GM23338 (cell line): ENCODE measurements at regions not wholly inside any gene's neighbourhood (a gene's known extent, or its start where the extent isn't known, plus 50 kb on each side); places are given as distances from the start of the nearest gene placed in this dataset.

Source experiments
- ATAC-seq: fragments of 200-7000 bp; cut with Tn5 transposase; 3 replicates; pipeline ENCODE4 v1.9.1; 2020
- DNase-seq: peaks from one replicate; pipeline ENCODE4 v3.0.0-alpha.2; 2015; ENCODE audit warnings: low spot score
- H2AFZ ChIP-seq: fragments of 200-600 bp; sonication (generic); 2 replicates; pipeline ENCODE4 v1.8.0; 2016; ENCODE audit warnings: antibody characterized with exemption, mild to moderate bottlenecking, moderate library complexity
- H3F3A ChIP-seq: fragments of 200-600 bp; sonication (generic); replicated peaks from 2 replicates; pipeline ENCODE4 v1.8.0; 2017; ENCODE audit warnings: antibody characterized with exemption, mixed run types, low read depth
- H3K27ac ChIP-seq: fragments of 200-600 bp; sonication (generic); 2 replicates; pipeline ENCODE4 v1.6.1; 2016; ENCODE audit warnings: low read depth
- H3K27me3 ChIP-seq: fragments of 200-600 bp; sonication (generic); 2 replicates; pipeline ENCODE4 v1.8.0; 2016; ENCODE audit warnings: mild to moderate bottlenecking, mixed run types, moderate library complexity; ENCODE audit not compliant: insufficient read depth
- H3K36me3 ChIP-seq: fragments of 200-600 bp; sonication (generic); 2 replicates; pipeline ENCODE4 v1.8.0; 2016; ENCODE audit warnings: mild to moderate bottlenecking; ENCODE audit not compliant: insufficient read depth
- H3K4me1 ChIP-seq: fragments of 200-600 bp; sonication (generic); 2 replicates; pipeline ENCODE4 v1.8.0; 2016; ENCODE audit warnings: mild to moderate bottlenecking, moderate library complexity; ENCODE audit not compliant: insufficient read depth
- H3K4me2 ChIP-seq: fragments of 200-600 bp; sonication (generic); 2 replicates; pipeline ENCODE4 v1.7.1; 2017; ENCODE audit warnings: mixed run types
- H3K4me3 ChIP-seq: fragments of 200-600 bp; sonication (generic); 2 replicates; pipeline ENCODE4 v1.6.1; 2016; ENCODE audit warnings: mixed run types
- H3K79me2 ChIP-seq: fragments of 200-600 bp; sonication (generic); replicated peaks from 2 replicates; pipeline ENCODE4 v1.8.0; 2017; ENCODE audit warnings: mild to moderate bottlenecking; ENCODE audit not compliant: insufficient read depth
- H3K9me2 ChIP-seq: fragments of 200-600 bp; sonication (generic); 2 replicates; pipeline ENCODE4 v1.8.0; 2017; ENCODE audit not compliant: insufficient read depth
- H4K20me1 ChIP-seq: fragments of 200-600 bp; sonication (generic); replicated peaks from 2 replicates; pipeline ENCODE4 v1.8.0; 2017; ENCODE audit warnings: mild to moderate bottlenecking; ENCODE audit not compliant: insufficient read depth
- H3K27ac Mint-ChIP-seq: 2 replicates; pipeline ENCODE4 v1.8.0; 2020; ENCODE audit warnings: inconsistent platforms, mild to moderate bottlenecking, moderate library complexity, mixed read lengths
- H3K27me3 Mint-ChIP-seq: 3 replicates; pipeline ENCODE4 v1.8.0; 2022; ENCODE audit warnings: low read depth, mild to moderate bottlenecking, moderate library complexity, mixed read lengths, inconsistent platforms; ENCODE audit not compliant: insufficient read depth, poor library complexity
- H3K36me3 Mint-ChIP-seq: 3 replicates; pipeline ENCODE4 v1.8.0; 2021; ENCODE audit warnings: low read depth, mild to moderate bottlenecking, inconsistent platforms, moderate library complexity, mixed read lengths
- H3K4me1 Mint-ChIP-seq: 3 replicates; pipeline ENCODE4 v1.8.0; 2020; ENCODE audit warnings: mild to moderate bottlenecking, inconsistent platforms, mixed read lengths
- H3K4me3 Mint-ChIP-seq: 3 replicates; pipeline ENCODE4 v1.8.0; 2021; ENCODE audit warnings: moderate library complexity, mild to moderate bottlenecking, inconsistent platforms, mixed read lengths
- H3K9me3 Mint-ChIP-seq: 3 replicates; pipeline ENCODE4 v1.8.0; 2020; ENCODE audit warnings: moderate library complexity, mild to moderate bottlenecking, inconsistent platforms, mixed read lengths
- CREB1 ChIP-seq: fragments of 250-450 bp; sonication (Bioruptor Pico); IDR thresholded peaks from 2 replicates; pipeline ENCODE4 v1.5.0; 2020; ENCODE audit warnings: low read depth, mild to moderate bottlenecking, moderate library complexity
- EZH2 ChIP-seq: fragments of 200-600 bp; sonication (generic); IDR thresholded peaks from one replicate; pipeline ENCODE4 v1.8.0; 2017; ENCODE audit warnings: antibody characterized with exemption, mild to moderate bottlenecking, low read depth; ENCODE audit not compliant: unreplicated experiment
- EZH2phosphoT487 ChIP-seq: fragments of 200-600 bp; sonication (generic); IDR thresholded peaks from one replicate; pipeline ENCODE4 v1.8.1; 2018; ENCODE audit warnings: antibody characterized with exemption; ENCODE audit not compliant: unreplicated experiment
- JUNB ChIP-seq: IDR thresholded peaks from one replicate; pipeline ENCODE4 v1.6.1; 2016; ENCODE audit warnings: antibody characterized with exemption; ENCODE audit not compliant: unreplicated experiment
- NANOG ChIP-seq: IDR thresholded peaks from 2 replicates; pipeline ENCODE4 v1.6.1; 2016; ENCODE audit warnings: antibody characterized with exemption, borderline replicate concordance
- POLR2AphosphoS5 ChIP-seq: IDR thresholded peaks from 2 replicates; pipeline ENCODE4 v1.6.1; 2016; ENCODE audit warnings: antibody characterized with exemption, low read depth
- STAT1 ChIP-seq: IDR thresholded peaks from one replicate; pipeline ENCODE4 v1.6.1; 2016; ENCODE audit warnings: antibody characterized with exemption; ENCODE audit not compliant: unreplicated experiment
- ZNF114 ChIP-seq: fragments of 250-450 bp; sonication (Bioruptor Pico); IDR thresholded peaks from 2 replicates; pipeline ENCODE4 v1.5.0; 2020; ENCODE audit warnings: mild to moderate bottlenecking, moderate library complexity
- TF ChIP-seq, protein P1 (sequence below), 2 experiments: fragments of 200-600 bp in 1 of 2; sonication (generic) in 1 of 2; conservative IDR thresholded peaks; 2 replicates each; pipeline versions ENCODE4 v1.5.1 to v1.6.1; 2016 to 2017; ENCODE audit warnings: antibody characterized with exemption in 2 of 2, low read depth in 2 of 2, mild to moderate bottlenecking in 2 of 2, moderate library complexity in 1 of 2
- TF ChIP-seq, protein P2 (sequence below): IDR thresholded peaks from 2 replicates; pipeline ENCODE4 v1.6.1; 2016; ENCODE audit warnings: antibody characterized with exemption
- TF ChIP-seq, protein P3 (sequence below): IDR thresholded peaks from one replicate; pipeline ENCODE4 v1.6.1; 2018; ENCODE audit warnings: antibody characterized with exemption; ENCODE audit not compliant: unreplicated experiment

GRCh38 chr14:76657404-76657803 is 103.9 kb upstream of the VASH1 start:
- TF ChIP-seq NANOG, result no peak
- no peak for TF ChIP-seq STAT1
- no peak for TF ChIP-seq EZH2
- TF ChIP-seq ZNF114 (CRISPR knock-in tag), result no peak
- TF ChIP-seq, protein P1, sequence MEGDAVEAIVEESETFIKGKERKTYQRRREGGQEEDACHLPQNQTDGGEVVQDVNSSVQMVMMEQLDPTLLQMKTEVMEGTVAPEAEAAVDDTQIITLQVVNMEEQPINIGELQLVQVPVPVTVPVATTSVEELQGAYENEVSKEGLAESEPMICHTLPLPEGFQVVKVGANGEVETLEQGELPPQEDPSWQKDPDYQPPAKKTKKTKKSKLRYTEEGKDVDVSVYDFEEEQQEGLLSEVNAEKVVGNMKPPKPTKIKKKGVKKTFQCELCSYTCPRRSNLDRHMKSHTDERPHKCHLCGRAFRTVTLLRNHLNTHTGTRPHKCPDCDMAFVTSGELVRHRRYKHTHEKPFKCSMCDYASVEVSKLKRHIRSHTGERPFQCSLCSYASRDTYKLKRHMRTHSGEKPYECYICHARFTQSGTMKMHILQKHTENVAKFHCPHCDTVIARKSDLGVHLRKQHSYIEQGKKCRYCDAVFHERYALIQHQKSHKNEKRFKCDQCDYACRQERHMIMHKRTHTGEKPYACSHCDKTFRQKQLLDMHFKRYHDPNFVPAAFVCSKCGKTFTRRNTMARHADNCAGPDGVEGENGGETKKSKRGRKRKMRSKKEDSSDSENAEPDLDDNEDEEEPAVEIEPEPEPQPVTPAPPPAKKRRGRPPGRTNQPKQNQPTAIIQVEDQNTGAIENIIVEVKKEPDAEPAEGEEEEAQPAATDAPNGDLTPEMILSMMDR (conservative IDR thresholded peaks at IDR 0.05; ENCODE audit: low read depth in 2 of 2), result no peak
- no peak for TF ChIP-seq EZH2phosphoT487
- TF ChIP-seq, protein P2, sequence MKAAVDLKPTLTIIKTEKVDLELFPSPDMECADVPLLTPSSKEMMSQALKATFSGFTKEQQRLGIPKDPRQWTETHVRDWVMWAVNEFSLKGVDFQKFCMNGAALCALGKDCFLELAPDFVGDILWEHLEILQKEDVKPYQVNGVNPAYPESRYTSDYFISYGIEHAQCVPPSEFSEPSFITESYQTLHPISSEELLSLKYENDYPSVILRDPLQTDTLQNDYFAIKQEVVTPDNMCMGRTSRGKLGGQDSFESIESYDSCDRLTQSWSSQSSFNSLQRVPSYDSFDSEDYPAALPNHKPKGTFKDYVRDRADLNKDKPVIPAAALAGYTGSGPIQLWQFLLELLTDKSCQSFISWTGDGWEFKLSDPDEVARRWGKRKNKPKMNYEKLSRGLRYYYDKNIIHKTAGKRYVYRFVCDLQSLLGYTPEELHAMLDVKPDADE, result no peak
- no peak for TF ChIP-seq POLR2AphosphoS5
- TF ChIP-seq CREB1, result no peak
- TF ChIP-seq JUNB, result no peak
- TF ChIP-seq, protein P3, sequence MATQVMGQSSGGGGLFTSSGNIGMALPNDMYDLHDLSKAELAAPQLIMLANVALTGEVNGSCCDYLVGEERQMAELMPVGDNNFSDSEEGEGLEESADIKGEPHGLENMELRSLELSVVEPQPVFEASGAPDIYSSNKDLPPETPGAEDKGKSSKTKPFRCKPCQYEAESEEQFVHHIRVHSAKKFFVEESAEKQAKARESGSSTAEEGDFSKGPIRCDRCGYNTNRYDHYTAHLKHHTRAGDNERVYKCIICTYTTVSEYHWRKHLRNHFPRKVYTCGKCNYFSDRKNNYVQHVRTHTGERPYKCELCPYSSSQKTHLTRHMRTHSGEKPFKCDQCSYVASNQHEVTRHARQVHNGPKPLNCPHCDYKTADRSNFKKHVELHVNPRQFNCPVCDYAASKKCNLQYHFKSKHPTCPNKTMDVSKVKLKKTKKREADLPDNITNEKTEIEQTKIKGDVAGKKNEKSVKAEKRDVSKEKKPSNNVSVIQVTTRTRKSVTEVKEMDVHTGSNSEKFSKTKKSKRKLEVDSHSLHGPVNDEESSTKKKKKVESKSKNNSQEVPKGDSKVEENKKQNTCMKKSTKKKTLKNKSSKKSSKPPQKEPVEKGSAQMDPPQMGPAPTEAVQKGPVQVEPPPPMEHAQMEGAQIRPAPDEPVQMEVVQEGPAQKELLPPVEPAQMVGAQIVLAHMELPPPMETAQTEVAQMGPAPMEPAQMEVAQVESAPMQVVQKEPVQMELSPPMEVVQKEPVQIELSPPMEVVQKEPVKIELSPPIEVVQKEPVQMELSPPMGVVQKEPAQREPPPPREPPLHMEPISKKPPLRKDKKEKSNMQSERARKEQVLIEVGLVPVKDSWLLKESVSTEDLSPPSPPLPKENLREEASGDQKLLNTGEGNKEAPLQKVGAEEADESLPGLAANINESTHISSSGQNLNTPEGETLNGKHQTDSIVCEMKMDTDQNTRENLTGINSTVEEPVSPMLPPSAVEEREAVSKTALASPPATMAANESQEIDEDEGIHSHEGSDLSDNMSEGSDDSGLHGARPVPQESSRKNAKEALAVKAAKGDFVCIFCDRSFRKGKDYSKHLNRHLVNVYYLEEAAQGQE, result no peak
- ATAC-seq (no peak), DNase-seq (no peak)
- no peak overlapping the region for H3K27ac ChIP-seq
- Mint-ChIP-seq H3K27me3 (no peaks in the 10 kb centered on the region), H3K4me1 (no peaks in the 10 kb centered on the region), H3K36me3 (no peaks in the 10 kb centered on the region), H3K9me3 (peaks cover 15% of the 10 kb centered on the region), H3K27ac (no peak overlapping the region), H3K4me3 (no peak overlapping the region)
- no peaks in the 10 kb centered on the region for H3K79me2 ChIP-seq
- H3F3A ChIP-seq, result no peaks in the 10 kb centered on the region
- H3K4me2 ChIP-seq, result no peak overlapping the region
- H3K4me3 ChIP-seq, result no peak overlapping the region
- H3K4me1 ChIP-seq, result no peaks in the 10 kb centered on the region
- no peaks in the 10 kb centered on the region for H3K27me3 ChIP-seq
- H3K9me2 ChIP-seq, result no peaks in the 10 kb centered on the region
- 0 out of 2 replicates have a peak, but pooled peaks cover 9% of the 10 kb centered on the region for H3K36me3 ChIP-seq
- H2AFZ ChIP-seq, result no peak overlapping the region
- no peaks in the 10 kb centered on the region for H4K20me1 ChIP-seq

DNA sequence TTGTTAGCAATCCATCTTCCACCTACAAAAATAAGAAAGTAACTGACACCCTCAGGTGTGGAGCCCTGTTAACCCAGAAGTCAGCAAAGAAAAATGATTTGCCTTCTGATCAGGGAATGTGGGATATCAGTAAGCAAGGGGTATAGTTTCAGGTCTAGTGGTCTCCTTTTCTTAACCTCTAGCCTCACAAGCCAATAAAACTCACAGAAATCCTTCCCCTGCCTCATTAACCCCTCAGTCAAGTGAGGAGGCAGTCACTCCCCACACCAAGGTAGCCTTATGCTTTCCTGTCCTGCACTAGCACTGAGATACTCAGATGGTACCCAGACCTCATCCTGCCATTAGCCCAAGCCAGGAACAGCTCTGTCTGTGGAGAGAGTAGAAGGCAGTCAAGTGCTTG is 103.4 kb upstream of the VASH1 start:
- 0 out of 2 replicates have a peak, but pooled peaks cover 9% of the 10 kb centered on the region for H3K36me3 ChIP-seq
- H3K27me3 ChIP-seq, result no peaks in the 10 kb centered on the region
- H3K27ac ChIP-seq, result no peak overlapping the region
- no peaks in the 10 kb centered on the region for H3K9me2 ChIP-seq
- no peak overlapping the region for H3K4me3 Mint-ChIP-seq
- no peak overlapping the region for H2AFZ ChIP-seq
- H3F3A ChIP-seq, result no peaks in the 10 kb centered on the region
- H3K27ac Mint-ChIP-seq, result no peak overlapping the region
- no peak overlapping the region for H3K4me3 ChIP-seq
- no peaks in the 10 kb centered on the region for H3K79me2 ChIP-seq
- no peaks in the 10 kb centered on the region for H3K4me1 Mint-ChIP-seq
- H3K36me3 Mint-ChIP-seq, result no peaks in the 10 kb centered on the region
- H4K20me1 ChIP-seq, result no peaks in the 10 kb centered on the region
- H3K4me1 ChIP-seq, result no peaks in the 10 kb centered on the region
- no peaks in the 10 kb centered on the region for H3K27me3 Mint-ChIP-seq
- H3K4me2 ChIP-seq, result no peak overlapping the region
- peaks cover 15% of the 10 kb centered on the region for H3K9me3 Mint-ChIP-seq
- DNase-seq (no peak), ATAC-seq (no peak)
- TF ChIP-seq STAT1, result no peak
